Activated CD4-positive, alpha-beta T cell treated with anti-CD3 and anti-CD28 coated beads, Interleukin-2, amount 10 ng/mL, durations not matched to agents 7 days and 5 days (primary cell): ENCODE measurements at regions not wholly inside any gene's neighbourhood (a gene's known extent, or its start where the extent isn't known, plus 50 kb on each side); places are given as distances from the start of the nearest gene placed in this dataset.
"Not testable (repeated sequence)": the region's sequence is repeated elsewhere in the genome, so short reads cannot be mapped to it uniquely, and the experiment has no call there.

ENCODE experiments used
- CTCF ChIA-PET: fragments of 350-600 bp; sonication (Branson Sonifier 250); formaldehyde crosslinking; loops from one replicate; lab custom pipeline; 2021; ENCODE audit warnings: antibody characterized with exemption; lab: Charles Lee
- POLR2A ChIA-PET: fragments of 350-600 bp; sonication (Branson Sonifier 250); formaldehyde crosslinking; loops from one replicate; lab custom pipeline; 2021; ENCODE audit warnings: antibody characterized with exemption; lab: Charles Lee
- DNase-seq: peaks from one replicate; pipeline ENCODE4 v3.0.0-alpha.2; 2020
- H3K27ac Mint-ChIP-seq: one replicate; pipeline ENCODE4 v1.8.0; 2021; ENCODE audit warnings: mild to moderate bottlenecking, moderate library complexity, mixed read lengths
- H3K27me3 Mint-ChIP-seq: one replicate; pipeline ENCODE4 v1.8.0; 2021; ENCODE audit warnings: mixed read lengths
- H3K36me3 Mint-ChIP-seq: one replicate; pipeline ENCODE4 v1.8.0; 2021; ENCODE audit warnings: low read depth, mixed read lengths
- H3K4me1 Mint-ChIP-seq: one replicate; pipeline ENCODE4 v1.8.0; 2021; ENCODE audit warnings: mixed read lengths
- H3K4me3 Mint-ChIP-seq: one replicate; pipeline ENCODE4 v1.8.0; 2021; ENCODE audit warnings: mild to moderate bottlenecking, moderate library complexity, mixed read lengths
- H3K9me3 Mint-ChIP-seq: one replicate; pipeline ENCODE4 v1.8.0; 2021; ENCODE audit warnings: mixed read lengths

GRCh38 chr5:57002959-57003485 lies 51.1 kb upstream of the MIER3 start:
- CTCF ChIA-PET = no interaction called here
- Mint-ChIP-seq H3K9me3 (no peaks in the 10 kb centered on the region), H3K4me1 (no peaks in the 10 kb centered on the region), H3K36me3 (no peaks in the 10 kb centered on the region), H3K27me3 (peaks cover 17% of the 10 kb centered on the region), H3K4me3 (no peak overlapping the region), H3K27ac (no peak overlapping the region)
- no peak for DNase-seq
- POLR2A ChIA-PET = no interaction called here

GRCh38 chr5:57003566-57003965 lies 51.6 kb upstream of the MIER3 start:
- H3K36me3 Mint-ChIP-seq, H3K27ac Mint-ChIP-seq, CTCF ChIA-PET, H3K4me1 Mint-ChIP-seq, POLR2A ChIA-PET, H3K4me3 Mint-ChIP-seq, H3K9me3 Mint-ChIP-seq, DNase-seq: not testable (repeated sequence)
- peaks cover 17% of the 10 kb centered on the region for H3K27me3 Mint-ChIP-seq

- Mint-ChIP-seq H3K4me3 (no peak overlapping the region), H3K36me3 (no peaks in the 10 kb centered on the region), H3K27me3 (peaks cover 15% of the 10 kb centered on the region), H3K27ac (no peak overlapping the region), H3K4me1 (no peaks in the 10 kb centered on the region), H3K9me3 (no peaks in the 10 kb centered on the region)
- DNase-seq = no peak
- ChIA-PET CTCF (interaction anchor here (0.9 kb wide), 1 partner anchor 15 kb away, joined by 3 read pairs; no protein-coding TSS in a partner anchor), POLR2A (no interaction called here)
Observed at GRCh38 chr5:57004800-57005199, 52.9 kb upstream of the MIER3 start.

GRCh38 chr5:57007344-57007743 lies 55.4 kb upstream of the MIER3 start:
- ChIA-PET CTCF (no interaction called here), POLR2A (no interaction called here)
- Mint-ChIP-seq H3K4me3 (no peak overlapping the region), H3K27me3 (peaks cover 3% of the 10 kb centered on the region), H3K4me1 (no peaks in the 10 kb centered on the region), H3K9me3 (no peaks in the 10 kb centered on the region), H3K36me3 (no peaks in the 10 kb centered on the region), H3K27ac (no peak overlapping the region)
- DNase-seq = no peak

GRCh38 chr5:57009811-57010210 lies 57.9 kb upstream of the MIER3 start:
- CTCF ChIA-PET = interaction anchor here (0.6 kb wide), 1 partner anchor 286 kb away, joined by 3 read pairs; no protein-coding TSS in a partner anchor
- Mint-ChIP-seq H3K27ac (no peak overlapping the region), H3K9me3 (no peaks in the 10 kb centered on the region), H3K4me3 (no peak overlapping the region), H3K27me3 (no peaks in the 10 kb centered on the region), H3K4me1 (no peaks in the 10 kb centered on the region), H3K36me3 (no peaks in the 10 kb centered on the region)
- POLR2A ChIA-PET = no interaction called here
- no peak for DNase-seq

GRCh38 chr5:57010786-57011185 lies 58.9 kb upstream of the MIER3 start:
- ChIA-PET CTCF (no interaction called here), POLR2A (no interaction called here)
- H3K4me1 Mint-ChIP-seq = no peaks in the 10 kb centered on the region
- H3K27ac Mint-ChIP-seq = no peak overlapping the region
- no peaks in the 10 kb centered on the region for H3K36me3 Mint-ChIP-seq
- H3K9me3 Mint-ChIP-seq = no peaks in the 10 kb centered on the region
- no peaks in the 10 kb centered on the region for H3K27me3 Mint-ChIP-seq
- H3K4me3 Mint-ChIP-seq = no peak overlapping the region
- no peak for DNase-seq

GRCh38 chr5:57012511-57012910 lies 60.6 kb upstream of the MIER3 start:
- DNase-seq = no peak
- ChIA-PET POLR2A (no interaction called here), CTCF (no interaction called here)
- H3K9me3 Mint-ChIP-seq = no peaks in the 10 kb centered on the region
- no peaks in the 10 kb centered on the region for H3K36me3 Mint-ChIP-seq
- H3K27me3 Mint-ChIP-seq = no peaks in the 10 kb centered on the region
- no peaks in the 10 kb centered on the region for H3K4me1 Mint-ChIP-seq
- no peak overlapping the region for H3K27ac Mint-ChIP-seq
- no peak overlapping the region for H3K4me3 Mint-ChIP-seq

- Mint-ChIP-seq H3K4me1 (peaks cover 11% of the 10 kb centered on the region), H3K4me3 (no peak overlapping the region), H3K27ac (no peak overlapping the region), H3K36me3 (peaks cover 3% of the 10 kb centered on the region), H3K9me3 (peaks cover 9% of the 10 kb centered on the region), H3K27me3 (no peaks in the 10 kb centered on the region)
- ChIA-PET POLR2A (no interaction called here), CTCF (interaction anchor here (0.7 kb wide), 2 partner anchors 39 to 261 kb away, joined by 3 read pairs; no protein-coding TSS in a partner anchor)
- DNase-seq = no peak
Observed at GRCh38 chr5:57025961-57026360, 74.0 kb upstream of the MIER3 start.

GRCh38 chr5:57028161-57028560 lies 76.2 kb upstream of the MIER3 start:
- Mint-ChIP-seq H3K4me3 (no peak overlapping the region), H3K9me3 (peaks cover 9% of the 10 kb centered on the region), H3K36me3 (peaks cover 3% of the 10 kb centered on the region), H3K27ac (no peak overlapping the region), H3K4me1 (peaks cover 14% of the 10 kb centered on the region), H3K27me3 (no peaks in the 10 kb centered on the region)
- no peak for DNase-seq
- ChIA-PET POLR2A (no interaction called here), CTCF (interaction anchor here (1.2 kb wide), 1 partner anchor 146 kb away, joined by 3 read pairs; no protein-coding TSS in a partner anchor)

- no peak overlapping the region for H3K4me3 Mint-ChIP-seq
- no peak overlapping the region for H3K27ac Mint-ChIP-seq
- no peaks in the 10 kb centered on the region for H3K27me3 Mint-ChIP-seq
- POLR2A ChIA-PET = no interaction called here
- peaks cover 2% of the 10 kb centered on the region for H3K36me3 Mint-ChIP-seq
- peaks cover 4% of the 10 kb centered on the region for H3K9me3 Mint-ChIP-seq
- CTCF ChIA-PET = interaction anchor here (0.6 kb wide), 1 partner anchor 1548 kb away, joined by 3 read pairs; no protein-coding TSS in a partner anchor
- DNase-seq = no peak
- peaks cover 14% of the 10 kb centered on the region for H3K4me1 Mint-ChIP-seq
Observed at GRCh38 chr5:57032151-57032551, 80.2 kb upstream of the MIER3 start.

GRCh38 chr5:57033103-57033502 lies 81.2 kb upstream of the MIER3 start:
- ChIA-PET POLR2A (no interaction called here), CTCF (no interaction called here)
- H3K36me3 Mint-ChIP-seq = peaks cover 2% of the 10 kb centered on the region
- H3K27ac Mint-ChIP-seq = no peak overlapping the region
- peaks cover 4% of the 10 kb centered on the region for H3K9me3 Mint-ChIP-seq
- H3K27me3 Mint-ChIP-seq = peaks cover 2% of the 10 kb centered on the region
- H3K4me3 Mint-ChIP-seq = no peak overlapping the region
- peaks cover 14% of the 10 kb centered on the region for H3K4me1 Mint-ChIP-seq
- DNase-seq = no peak

GRCh38 chr5:57033503-57033902 lies 81.6 kb upstream of the MIER3 start:
- H3K27ac Mint-ChIP-seq = no peak overlapping the region
- H3K4me3 Mint-ChIP-seq = no peak overlapping the region
- peaks cover 4% of the 10 kb centered on the region for H3K9me3 Mint-ChIP-seq
- CTCF ChIA-PET = no interaction called here
- peaks cover 2% of the 10 kb centered on the region for H3K36me3 Mint-ChIP-seq
- no peak for DNase-seq
- H3K27me3 Mint-ChIP-seq = peaks cover 2% of the 10 kb centered on the region
- H3K4me1 Mint-ChIP-seq = peaks cover 14% of the 10 kb centered on the region
- POLR2A ChIA-PET = no interaction called here

GRCh38 chr5:57034201-57034916 lies 82.4 kb upstream of the MIER3 start:
- no peak overlapping the region for H3K4me3 Mint-ChIP-seq
- peaks cover 11% of the 10 kb centered on the region for H3K4me1 Mint-ChIP-seq
- no peak for DNase-seq
- no peaks in the 10 kb centered on the region for H3K36me3 Mint-ChIP-seq
- ChIA-PET CTCF (no interaction called here), POLR2A (no interaction called here)
- peaks cover 2% of the 10 kb centered on the region for H3K27me3 Mint-ChIP-seq
- no peak overlapping the region for H3K27ac Mint-ChIP-seq
- H3K9me3 Mint-ChIP-seq = no peaks in the 10 kb centered on the region
